Mucosa of descending colon (tissue), 3 donors: ENCODE measurements at regions not wholly inside any gene's neighbourhood (a gene's known extent, or its start where the extent isn't known, plus 50 kb on each side); places are given as distances from the start of the nearest gene placed in this dataset.

ENCODE experiments used
- ATAC-seq: fragments of 200-7000 bp; cut with Tn5 transposase; one replicate; pipeline ENCODE4 v1.9.1; 2020; ENCODE audit warnings: mild to moderate bottlenecking, moderate library complexity
- DNase-seq, 3 donors: peaks; one replicate each; pipeline ENCODE4 v3.0.0-alpha.2; 2020
- H3K36me3 ChIP-seq: fragments of 200-600 bp; one replicate; pipeline ENCODE4 v1.8.0; 2021; ENCODE audit warnings: low read depth, mild to moderate bottlenecking
- H3K4me1 ChIP-seq: fragments of 200-600 bp; one replicate; pipeline ENCODE4 v1.8.0; 2021; ENCODE audit warnings: low read depth, mild to moderate bottlenecking
- H3K4me3 ChIP-seq: fragments of 200-600 bp; one replicate; pipeline ENCODE4 v1.8.0; 2021; ENCODE audit warnings: mild to moderate bottlenecking
- H3K9me3 ChIP-seq: fragments of 200-600 bp; one replicate; pipeline ENCODE4 v1.8.0; 2021; ENCODE audit warnings: mild to moderate bottlenecking
- CTCF ChIP-seq: fragments of 200-600 bp; IDR thresholded peaks from one replicate; pipeline ENCODE4 v1.8.0; 2022; ENCODE audit warnings: antibody characterized with exemption, mild to moderate bottlenecking
- intact Hi-C, 2 donors: fragments of 100-400 bp; cut with DNase I in 1 of 2; cut with micrococcal nuclease in 1 of 2; formaldehyde crosslinking; loops; one replicate each; pipeline versions ENCODE4 v1.11.0 to v1.11.1; 2022; cut with DNase I, micrococcal nuclease
- donor health status: DM: no; HTN: no; CAD: no; lungs with moderate emphysema.
- donor health status: DM: no; HTN: no; CAD: no.
- donor health status: DM: no; HTN: yes; CAD: no.

GRCh38 chr3:13142552-13143380, 69.5 kb upstream of the IQSEC1 start:
- DNase-seq (no peak), ATAC-seq (no peak)
- Histone ChIP-seq H3K36me3 (no peaks in the 10 kb centered on the region), H3K9me3 (no peaks in the 10 kb centered on the region), H3K4me3 (no peak overlapping the region), H3K4me1 (no peaks in the 10 kb centered on the region)
- no peak for TF ChIP-seq CTCF
- intact Hi-C loops, result no loop called here

GRCh38 chr3:13141991-13142412, 68.8 kb upstream of the IQSEC1 start:
- TF ChIP-seq CTCF, result no peak
- DNase-seq (peak in 1 of 3 donors; percentile 24), ATAC-seq (no peak)
- Histone ChIP-seq H3K36me3 (no peaks in the 10 kb centered on the region), H3K4me1 (no peaks in the 10 kb centered on the region), H3K9me3 (no peaks in the 10 kb centered on the region), H3K4me3 (no peak overlapping the region)
- intact Hi-C loops, result no loop called here

GRCh38 chr3:13141183-13141582, 68.0 kb upstream of the IQSEC1 start:
- TF ChIP-seq CTCF, result no peak
- Histone ChIP-seq H3K36me3 (no peaks in the 10 kb centered on the region), H3K9me3 (no peaks in the 10 kb centered on the region), H3K4me1 (no peaks in the 10 kb centered on the region), H3K4me3 (no peak overlapping the region)
- intact Hi-C loops, result no loop called here
- ATAC-seq (no peak), DNase-seq (no peak)

GRCh38 chr3:13140596-13140995, 67.4 kb upstream of the IQSEC1 start:
- H3K4me1 ChIP-seq, result no peaks in the 10 kb centered on the region
- ATAC-seq, result no peak
- no peak for TF ChIP-seq CTCF
- no peak overlapping the region for H3K4me3 ChIP-seq
- H3K9me3 ChIP-seq, result no peaks in the 10 kb centered on the region
- no peak for DNase-seq
- H3K36me3 ChIP-seq, result no peaks in the 10 kb centered on the region
- intact Hi-C loops, result no loop called here

- H3K4me1 ChIP-seq, result no peaks in the 10 kb centered on the region
- no peak overlapping the region for H3K4me3 ChIP-seq
- ATAC-seq (no peak), DNase-seq (no peak)
- no peak for TF ChIP-seq CTCF
- no peaks in the 10 kb centered on the region for H3K9me3 ChIP-seq
- no peaks in the 10 kb centered on the region for H3K36me3 ChIP-seq
- intact Hi-C loops, result no loop called here
Observed at GRCh38 chr3:13139471-13140065, 66.3 kb upstream of the IQSEC1 start.
